Tibial nerve (tissue), 4 donors: ENCODE measurements at regions not wholly inside any gene's neighbourhood (a gene's known extent, or its start where the extent isn't known, plus 50 kb on each side); places are given as distances from the start of the nearest gene placed in this dataset.

ENCODE experiments used
- CTCF ChIP-seq, 5 experiments: fragments of 200-600 bp in 3 of 5; fragments of 450-650 bp in 2 of 5; sonication (generic) in 3 of 5; IDR thresholded peaks; one replicate each; pipeline ENCODE4 v1.5.1; 2016 to 2019; ENCODE audit warnings: antibody characterized with exemption in 5 of 5, mild to moderate bottlenecking in 3 of 5, moderate library complexity in 2 of 5
- EP300 ChIP-seq, 2 donors: sonication (generic); formaldehyde crosslinking; IDR thresholded peaks; one replicate each; pipeline ENCODE4 v1.6.1; 2017; ENCODE audit warnings: antibody characterized with exemption in 2 of 2, mild to moderate bottlenecking in 1 of 2
- POLR2A ChIP-seq, 2 donors: fragments of 450-650 bp; IDR thresholded peaks; one replicate each; pipeline ENCODE4 v1.6.1; 2017; ENCODE audit warnings: antibody characterized with exemption in 2 of 2, mild to moderate bottlenecking in 2 of 2, moderate library complexity in 2 of 2

GRCh38 chr7:81478664-81479063 lies 291.2 kb downstream of the HGF start:
- TF ChIP-seq POLR2A (IDR thresholded peaks at IDR 0.05) (no peak), CTCF (IDR thresholded peaks at IDR 0.05) (no peak), EP300 (IDR thresholded peaks at IDR 0.05) (no peak)
